Thymus (tissue), 11 donors: ENCODE measurements at regions not wholly inside any gene's neighbourhood (a gene's known extent, or its start where the extent isn't known, plus 50 kb on each side); places are given as distances from the start of the nearest gene placed in this dataset.

Experiments
- DNase-seq, 9 donors: peaks; one replicate each; pipeline ENCODE4 v3.0.0-alpha.2; 2013; ENCODE audit warnings: low spot score in 9 of 9, low read depth in 6 of 9, missing footprints in 1 of 9
- H3K27ac ChIP-seq, 2 donors: one replicate each; pipeline ENCODE4 v1.5.1; 2013; ENCODE audit warnings: control low read depth in 1 of 2, low read depth in 1 of 2, low read length in 1 of 2, mild to moderate bottlenecking in 1 of 2, moderate library complexity in 1 of 2
- H3K27me3 ChIP-seq, 2 donors: one replicate each; pipeline ENCODE4 v1.5.1; 2013; ENCODE audit warnings: low read length in 1 of 2; ENCODE audit not compliant: control insufficient read depth in 2 of 2, insufficient read depth in 1 of 2
- H3K36me3 ChIP-seq, 2 donors: one replicate each; pipeline ENCODE4 v1.5.1; 2013; ENCODE audit warnings: low read length in 1 of 2, mild to moderate bottlenecking in 1 of 2, moderate library complexity in 1 of 2; ENCODE audit not compliant: control insufficient read depth in 2 of 2, insufficient read depth in 2 of 2
- H3K4me1 ChIP-seq, 2 donors: one replicate each; pipeline ENCODE4 v1.5.1; 2013; ENCODE audit warnings: low read length in 2 of 2; ENCODE audit not compliant: control insufficient read depth in 2 of 2, insufficient read depth in 2 of 2
- H3K4me3 ChIP-seq, 2 donors: one replicate each; pipeline ENCODE4 v1.5.1; 2013; ENCODE audit warnings: low read length in 2 of 2, control low read depth in 1 of 2, mild to moderate bottlenecking in 1 of 2
- H3K9me3 ChIP-seq, 2 donors: one replicate each; pipeline ENCODE4 v1.5.1; 2013; ENCODE audit warnings: low read length in 1 of 2, mild to moderate bottlenecking in 1 of 2; ENCODE audit not compliant: control insufficient read depth in 2 of 2, insufficient read depth in 1 of 2
- WGBS: extraction: QIAGEN DNeasy Blood & Tissue Kit; methylation state at CpG from one replicate; pipeline ENCODE4 v1.1.7; 2013; 5-methylcytosine and 5-hydroxymethylcytosine counted together
- donor health status: healthy.

DNA sequence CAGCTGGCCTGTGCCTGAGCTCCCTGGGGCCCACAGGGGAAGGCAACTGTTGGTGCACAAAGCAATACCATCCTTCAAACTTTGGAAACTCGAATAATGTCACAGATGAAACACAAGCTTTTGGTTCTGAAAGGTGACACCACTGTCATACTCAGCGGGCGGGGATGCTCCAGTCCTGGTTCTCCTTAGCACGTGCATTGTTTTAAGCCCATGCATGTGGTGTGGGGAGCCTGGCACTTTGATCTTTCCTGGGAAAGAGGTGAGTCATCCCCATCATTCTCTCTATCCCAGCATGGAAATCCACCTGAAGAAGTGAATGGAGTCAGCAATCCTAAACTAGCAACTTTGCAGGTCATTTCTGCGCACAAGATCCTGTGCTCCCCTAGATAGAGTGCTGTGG is 119.6 kb downstream of the GLRX3 start:
- Histone ChIP-seq H3K27me3 (no peaks in the 10 kb centered on the region), H3K36me3 (no peaks in the 10 kb centered on the region), H3K27ac (no peak overlapping the region), H3K4me1 (no peaks in the 10 kb centered on the region), H3K4me3 (no peak overlapping the region), H3K9me3 (no peaks in the 10 kb centered on the region)
- WGBS: 92% methylated on average over 5 of the region's 5 CpGs
- DNase-seq: no peak

DNA sequence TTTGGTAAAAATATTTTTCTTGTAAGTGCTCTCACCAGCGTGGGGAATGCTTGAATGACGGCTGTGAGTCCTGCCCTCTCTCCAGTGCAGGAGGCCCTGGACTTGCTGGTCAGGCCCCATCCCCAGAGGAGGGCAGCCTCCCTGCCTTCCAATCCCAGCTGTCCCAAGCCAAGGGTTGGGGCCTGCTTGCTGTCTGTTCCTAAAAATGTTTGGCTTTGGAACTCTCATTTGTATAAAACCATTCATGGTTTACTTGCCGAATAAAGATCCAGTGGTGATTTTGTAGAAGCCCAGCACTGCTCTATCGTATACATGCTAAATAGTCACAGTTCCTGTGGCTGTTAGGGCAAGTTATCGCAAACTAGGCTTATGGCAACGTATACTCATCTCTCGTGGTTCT is 121.7 kb downstream of the GLRX3 start:
- Histone ChIP-seq H3K4me1 (no peaks in the 10 kb centered on the region), H3K4me3 (no peak overlapping the region), H3K27ac (no peak overlapping the region), H3K27me3 (no peaks in the 10 kb centered on the region), H3K9me3 (peaks cover 0 to 9% of the 10 kb centered on the region in 2 donors), H3K36me3 (no peaks in the 10 kb centered on the region)
- no peak for DNase-seq
- WGBS: 95% methylated on average over 7 of the region's 7 CpGs

DNA sequence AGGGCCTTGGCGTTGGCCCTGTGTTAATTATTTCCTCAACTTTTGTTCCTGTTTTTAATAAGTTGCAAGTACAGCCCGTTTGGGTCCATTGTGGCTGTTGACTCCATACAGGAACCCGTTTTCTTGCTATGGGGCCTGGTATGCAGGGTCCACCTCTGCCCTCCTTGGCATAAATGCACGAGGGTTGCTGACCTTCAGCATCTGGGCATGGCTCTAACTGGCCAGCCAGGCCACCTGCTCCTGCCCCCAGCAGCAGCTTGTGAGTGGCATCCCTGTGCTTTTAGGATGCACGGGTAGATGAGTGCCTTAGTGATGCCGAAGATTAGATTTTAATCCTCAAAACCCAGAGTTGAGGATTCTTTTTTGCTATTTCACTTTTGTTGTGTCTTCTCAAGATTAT is 123.2 kb downstream of the GLRX3 start:
- Histone ChIP-seq H3K27ac (no peak overlapping the region), H3K9me3 (peaks cover 1 to 20% of the 10 kb centered on the region in 2 donors), H3K4me1 (no peaks in the 10 kb centered on the region), H3K4me3 (no peak overlapping the region), H3K27me3 (no peaks in the 10 kb centered on the region), H3K36me3 (no peaks in the 10 kb centered on the region)
- DNase-seq: no peak
- whole genome bisulfite sequencing: 80% methylated on average over 6 of the region's 6 CpGs

DNA sequence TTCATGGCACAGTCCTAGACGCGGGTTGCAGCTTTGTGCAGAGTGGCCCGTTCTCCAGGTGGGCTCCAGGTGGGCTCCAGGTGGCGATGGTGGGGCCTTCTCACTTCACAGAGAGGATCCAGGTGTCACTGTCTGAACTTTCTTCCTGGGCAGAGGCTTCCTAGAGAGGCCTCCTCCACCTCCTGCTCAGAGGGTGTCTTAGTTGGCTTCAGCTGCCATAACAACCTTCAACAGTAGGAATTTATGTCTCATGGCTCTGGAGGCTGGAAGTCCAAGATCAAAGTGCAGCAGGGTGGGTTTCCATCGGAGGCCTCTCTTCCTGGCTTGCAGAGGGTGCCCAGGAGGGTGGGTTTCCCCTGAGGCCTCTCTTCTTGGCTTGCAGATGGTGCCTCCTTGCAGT is 125.1 kb downstream of the GLRX3 start:
- WGBS: 85% methylated on average over 5 of the region's 5 CpGs
- H3K36me3 ChIP-seq: no peaks in the 10 kb centered on the region
- no peaks in the 10 kb centered on the region for H3K27me3 ChIP-seq
- no peak overlapping the region for H3K4me3 ChIP-seq
- H3K27ac ChIP-seq: no peak overlapping the region
- peaks cover 1 to 21% of the 10 kb centered on the region in 2 donors for H3K9me3 ChIP-seq
- no peaks in the 10 kb centered on the region for H3K4me1 ChIP-seq
- no peak for DNase-seq

DNA sequence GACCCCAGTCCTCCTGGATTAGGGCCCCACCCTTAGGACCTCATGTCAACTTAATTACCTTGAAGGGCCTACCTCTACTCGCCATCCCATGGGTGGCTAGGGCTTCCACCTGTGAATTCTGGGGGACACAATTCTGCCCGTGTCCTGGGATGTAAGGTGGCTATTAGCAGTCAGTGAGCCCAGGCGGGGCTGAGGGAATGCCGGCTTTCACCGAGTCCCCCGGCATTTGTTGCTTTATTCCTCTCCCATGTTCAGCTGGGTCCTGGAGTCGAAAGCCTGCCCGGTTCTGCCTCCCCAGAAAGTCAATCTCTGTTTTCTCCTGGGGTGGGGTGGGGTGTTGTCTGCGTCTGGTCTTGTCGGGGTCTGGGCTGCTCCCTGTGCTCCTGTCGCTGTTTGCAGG is 125.6 kb downstream of the GLRX3 start:
- Histone ChIP-seq H3K4me3 (no peak overlapping the region), H3K27me3 (no peaks in the 10 kb centered on the region), H3K4me1 (no peaks in the 10 kb centered on the region), H3K27ac (no peak overlapping the region), H3K36me3 (no peaks in the 10 kb centered on the region), H3K9me3 (peaks cover 1 to 21% of the 10 kb centered on the region in 2 donors)
- DNase-seq: no peak
- 95% methylated on average over 11 of the region's 11 CpGs for WGBS

DNA sequence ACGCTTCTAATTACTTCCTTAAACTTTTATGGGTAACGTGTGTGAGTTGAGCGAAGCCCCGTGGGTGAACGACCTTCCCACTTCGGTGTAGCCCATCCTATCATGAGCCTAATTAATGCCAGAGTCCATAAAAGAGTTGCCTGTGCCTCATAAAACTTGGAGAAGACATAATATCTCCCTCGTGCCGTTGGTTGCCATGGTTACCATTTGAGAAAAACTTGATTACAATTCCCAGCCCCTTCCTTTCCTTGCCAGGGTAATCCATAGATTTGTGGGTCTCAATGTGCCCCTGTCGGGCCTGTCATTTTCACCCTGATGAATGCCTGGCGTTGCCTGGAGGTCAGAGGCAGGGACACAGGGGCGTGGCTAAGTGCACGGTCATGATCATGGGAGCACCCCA is 127.1 kb downstream of the GLRX3 start:
- Histone ChIP-seq H3K36me3 (no peaks in the 10 kb centered on the region), H3K27ac (no peak overlapping the region), H3K4me3 (no peak overlapping the region), H3K9me3 (peaks cover 1 to 23% of the 10 kb centered on the region in 2 donors), H3K4me1 (no peaks in the 10 kb centered on the region), H3K27me3 (no peaks in the 10 kb centered on the region)
- DNase-seq: no peak
- WGBS: 89% methylated on average over 12 of the region's 12 CpGs

DNA sequence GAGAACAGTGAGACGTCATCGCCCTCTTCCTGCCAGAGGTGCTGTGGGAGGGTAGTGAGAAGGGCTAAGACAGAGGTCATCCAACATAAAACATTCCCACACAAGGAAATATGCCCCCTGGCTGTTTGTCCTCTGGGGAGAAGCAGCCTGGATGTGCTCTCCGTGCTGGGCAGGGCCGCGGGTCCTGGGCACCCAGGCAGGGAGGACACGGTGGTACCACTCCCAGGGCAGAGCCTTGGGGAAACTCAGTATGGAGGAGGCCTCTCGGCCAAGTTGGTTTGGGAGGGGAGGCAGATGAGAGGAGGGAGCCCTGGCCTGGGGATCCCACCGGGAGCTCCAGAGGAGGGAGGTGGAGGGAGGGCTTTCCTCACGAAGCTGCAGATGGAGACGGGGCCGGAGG is 129.4 kb downstream of the GLRX3 start:
- Histone ChIP-seq H3K4me1 (no peaks in the 10 kb centered on the region), H3K4me3 (no peak overlapping the region), H3K27me3 (no peaks in the 10 kb centered on the region), H3K27ac (no peak overlapping the region), H3K9me3 (peaks cover 1 to 23% of the 10 kb centered on the region in 2 donors), H3K36me3 (no peaks in the 10 kb centered on the region)
- 88% methylated on average over 11 of the region's 11 CpGs for WGBS
- DNase-seq: no peak

DNA sequence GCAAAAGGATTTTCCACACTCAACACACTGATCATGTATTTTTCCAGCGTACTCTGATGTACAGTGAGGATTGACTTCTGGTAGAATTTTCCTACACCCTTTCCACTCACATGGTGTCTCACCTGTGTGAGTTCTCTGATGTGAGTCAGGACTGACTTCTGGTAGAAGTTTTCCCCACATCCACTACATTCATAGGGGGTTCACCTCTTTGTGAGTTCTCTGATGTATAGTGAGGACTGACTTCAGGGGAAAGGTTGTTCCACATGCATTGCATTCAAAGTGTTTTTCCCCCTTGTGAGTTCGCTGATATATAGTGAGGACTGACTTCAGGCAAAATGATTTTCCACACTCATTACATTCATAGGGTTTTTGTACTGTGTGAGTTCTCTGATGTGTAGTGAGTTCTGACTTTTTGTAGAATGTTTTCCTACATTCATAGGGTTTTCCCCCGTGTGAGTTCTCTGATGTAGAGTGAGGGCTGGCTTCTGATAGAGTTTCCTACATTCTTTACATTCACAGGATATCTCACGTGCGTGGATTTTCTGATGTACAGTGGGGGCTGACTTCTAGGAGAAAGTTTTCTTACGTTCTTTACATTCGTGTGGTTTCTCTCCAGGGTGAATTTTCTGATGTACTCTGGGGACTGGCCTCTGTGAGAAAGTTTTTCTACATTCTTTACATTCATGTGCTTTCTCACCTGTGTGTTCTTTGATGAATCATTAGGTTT is 146.5 kb downstream of the GLRX3 start:
- Histone ChIP-seq H3K9me3 (peaks cover 9 to 22% of the 10 kb centered on the region in 2 donors), H3K4me3 (no peak overlapping the region), H3K4me1 (no peaks in the 10 kb centered on the region), H3K36me3 (no peaks in the 10 kb centered on the region), H3K27ac (no peak overlapping the region), H3K27me3 (no peaks in the 10 kb centered on the region)
- no peak for DNase-seq
- 90% methylated on average over 7 of the region's 7 CpGs for WGBS

DNA sequence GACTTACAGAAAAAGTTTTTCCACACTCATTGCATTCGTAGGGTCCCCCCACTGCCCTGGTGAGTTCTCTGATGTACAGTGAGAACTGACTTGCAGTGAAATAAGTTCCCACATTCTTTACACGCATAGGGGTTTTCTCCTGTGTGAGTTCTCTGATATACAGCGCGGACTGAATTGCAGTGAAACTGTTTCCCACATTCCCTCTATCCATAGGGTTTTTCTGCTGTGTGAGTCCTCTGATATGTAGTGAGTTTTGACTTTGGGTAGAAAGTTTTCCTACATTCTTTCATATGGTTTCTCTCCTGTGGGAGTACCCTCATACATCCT is 147.0 kb downstream of the GLRX3 start:
- Histone ChIP-seq H3K27me3 (no peaks in the 10 kb centered on the region), H3K9me3 (peaks cover 9 to 18% of the 10 kb centered on the region in 2 donors), H3K4me3 (no peak overlapping the region), H3K27ac (no peak overlapping the region), H3K36me3 (no peaks in the 10 kb centered on the region), H3K4me1 (no peaks in the 10 kb centered on the region)
- WGBS: 94% methylated on average over 4 of the region's 4 CpGs
- no peak for DNase-seq
